HG03558 (cell line): ENCODE measurements at regions not wholly inside any gene's neighbourhood (a gene's known extent, or its start where the extent isn't known, plus 50 kb on each side); places are given as distances from the start of the nearest gene placed in this dataset.

Source experiments
- ATAC-seq: cut with Tn5 transposase; IDR thresholded peaks from one replicate; pipeline ENCODE4 v1.9.1; 2021; ENCODE audit warnings: moderate number of reproducible peaks; ENCODE audit not compliant: unreplicated experiment; ENCODE audit errors: extremely low read depth

DNA sequence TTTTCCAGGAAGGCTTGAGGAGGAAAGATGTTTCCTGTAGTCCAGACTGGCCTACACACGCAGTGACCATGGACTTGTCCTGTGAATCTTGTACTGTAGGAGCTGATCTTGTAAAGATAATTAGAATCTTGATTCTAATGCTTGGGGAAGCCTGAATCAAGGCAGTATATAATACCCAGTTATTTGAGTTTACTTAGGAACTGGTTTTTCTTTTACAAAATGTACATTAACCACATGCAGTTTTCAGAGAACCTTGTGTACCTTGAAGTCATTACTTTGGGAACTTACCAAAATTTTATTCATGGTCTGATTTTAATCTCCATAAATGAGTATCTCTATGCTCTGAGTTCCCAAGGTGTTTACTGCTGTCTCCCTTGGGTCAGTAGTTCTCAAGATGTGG lies 439.9 kb upstream of the AZI2 start:
- no peak for ATAC-seq

DNA sequence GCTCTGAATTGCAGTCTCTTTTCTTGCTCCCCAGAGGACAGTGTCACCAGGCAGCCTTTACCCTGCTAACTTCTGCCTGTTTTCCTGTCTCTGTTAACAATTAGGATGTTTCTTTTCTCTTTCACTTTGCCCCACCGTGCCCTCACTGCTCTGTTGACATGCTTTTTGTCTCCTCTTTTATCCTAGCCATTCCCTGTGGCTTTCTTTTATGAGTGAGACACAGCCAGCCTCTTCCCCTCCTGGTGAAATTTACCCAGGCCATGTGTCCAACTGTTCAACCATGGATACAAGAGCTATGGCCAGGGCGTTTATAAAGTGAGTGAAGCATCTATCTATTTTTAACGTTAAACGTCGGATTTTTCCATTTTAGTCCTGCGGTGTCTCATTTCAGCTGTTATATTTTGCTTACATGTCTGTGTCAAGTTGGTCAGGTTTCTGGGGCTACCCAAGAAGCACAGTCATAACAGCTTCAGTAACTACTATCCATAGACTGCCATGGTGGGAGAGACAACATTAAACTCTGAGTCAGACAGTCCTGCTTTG lies 443.2 kb upstream of the AZI2 start:
- no peak for ATAC-seq

- no peak for ATAC-seq
Measured at GRCh38 chr3:28792604-28793003, 444.0 kb upstream of the AZI2 start.

DNA sequence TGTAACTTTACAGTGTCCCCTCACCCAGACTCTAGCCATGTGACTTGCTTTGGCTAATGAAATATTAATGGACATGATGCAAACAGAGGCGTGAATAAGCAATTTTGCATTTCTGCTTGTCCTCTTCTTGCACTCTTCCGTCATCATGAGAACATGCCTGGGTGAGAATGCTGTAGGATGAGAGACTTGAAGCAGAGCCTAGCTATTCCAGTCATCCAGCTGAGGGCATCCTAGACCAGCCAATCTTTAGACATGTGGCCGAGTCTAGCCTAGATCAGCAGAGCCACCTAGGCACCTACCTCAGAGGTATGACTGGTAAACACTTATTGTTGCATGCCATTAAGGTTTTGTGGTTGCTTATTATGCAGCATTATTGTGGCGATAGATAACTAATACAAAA lies 450.5 kb upstream of the AZI2 start:
- no peak for ATAC-seq

DNA sequence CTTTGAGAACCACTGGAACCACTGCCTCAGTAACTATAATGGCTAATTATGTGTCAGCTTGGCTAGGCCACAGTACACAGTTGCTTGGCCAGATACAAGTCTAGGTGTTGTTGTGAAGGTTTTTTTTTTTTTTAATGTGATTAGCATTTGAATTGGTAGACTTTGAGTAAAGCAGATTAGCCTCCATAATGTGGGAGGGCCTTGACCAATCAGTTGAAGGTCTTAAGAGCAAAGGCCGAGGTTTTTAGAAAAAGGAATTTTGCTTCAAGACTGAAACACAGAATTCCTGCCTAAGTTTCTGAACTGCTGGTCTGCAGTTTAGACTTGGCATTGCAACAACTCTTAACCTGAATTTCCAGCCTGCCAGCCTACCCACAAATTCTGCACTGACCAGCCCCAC lies 451.6 kb upstream of the AZI2 start:
- no peak for ATAC-seq

GRCh38 chr3:28808068-28808467 lies 459.4 kb upstream of the AZI2 start:
- no peak for ATAC-seq

DNA sequence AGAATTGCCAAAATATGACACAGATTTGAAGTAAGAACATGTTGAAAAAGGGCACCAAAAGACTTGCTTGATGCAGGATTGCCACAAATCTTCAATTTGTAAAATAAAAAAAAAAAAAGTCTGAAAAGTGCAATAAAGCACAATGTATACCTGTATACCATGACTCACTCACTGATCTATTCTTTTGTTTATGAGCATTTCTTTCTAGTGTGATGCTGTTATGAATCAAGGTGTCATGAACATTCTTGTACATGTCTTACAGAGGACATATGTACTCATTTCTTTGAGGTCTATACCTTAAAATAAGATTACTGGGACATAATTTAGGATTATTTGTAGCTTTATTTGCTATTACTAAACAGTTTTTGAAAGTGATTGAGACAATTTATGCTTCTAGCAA lies 464.9 kb upstream of the RBMS3 start:
- no peak for ATAC-seq

DNA sequence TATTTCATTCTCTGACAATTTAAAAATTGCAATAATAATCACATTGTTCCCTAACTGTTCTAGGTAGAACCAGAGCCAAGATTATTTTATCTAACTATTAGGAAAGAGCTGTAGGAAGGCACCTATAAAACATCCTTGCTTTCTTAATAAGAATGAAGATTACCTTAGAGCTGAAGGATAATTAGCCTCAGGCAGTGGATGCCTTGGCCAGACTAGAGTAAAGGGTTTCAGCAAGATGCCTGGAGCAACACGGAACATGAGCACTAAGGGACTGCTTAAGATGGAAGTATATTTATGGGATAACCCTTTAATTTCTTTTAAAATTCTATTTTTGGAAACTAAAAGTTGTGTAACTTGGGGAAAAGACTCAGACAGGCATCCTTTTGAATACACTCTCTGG lies 456.6 kb upstream of the RBMS3 start:
- no peak for ATAC-seq

GRCh38 chr3:28826840-28827239 lies 454.0 kb upstream of the RBMS3 start:
- no peak for ATAC-seq

- ATAC-seq = no peak
Measured at GRCh38 chr3:28835249-28835648, 445.6 kb upstream of the RBMS3 start.

GRCh38 chr3:28835751-28836150 lies 445.1 kb upstream of the RBMS3 start:
- no peak for ATAC-seq

DNA sequence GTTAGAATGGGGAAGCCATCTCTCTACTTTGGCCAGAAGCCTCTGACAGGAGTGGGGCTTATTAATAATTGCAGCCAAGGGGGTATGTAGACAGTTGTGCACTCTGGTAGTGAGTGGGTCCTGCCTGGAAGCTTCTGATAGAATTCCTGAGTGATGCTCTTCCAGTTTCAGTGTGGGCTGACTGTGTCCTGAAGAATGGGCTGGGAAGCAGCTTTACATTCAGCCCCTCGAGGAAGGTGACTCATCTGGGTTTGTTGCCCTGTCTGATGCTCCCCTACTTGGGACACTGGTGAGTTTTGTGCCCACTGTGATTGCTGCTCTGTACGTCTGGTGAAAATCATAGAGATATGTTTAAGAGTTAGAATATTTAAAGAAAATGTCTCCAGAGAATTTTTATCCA lies 444.7 kb upstream of the RBMS3 start:
- ATAC-seq = no peak

DNA sequence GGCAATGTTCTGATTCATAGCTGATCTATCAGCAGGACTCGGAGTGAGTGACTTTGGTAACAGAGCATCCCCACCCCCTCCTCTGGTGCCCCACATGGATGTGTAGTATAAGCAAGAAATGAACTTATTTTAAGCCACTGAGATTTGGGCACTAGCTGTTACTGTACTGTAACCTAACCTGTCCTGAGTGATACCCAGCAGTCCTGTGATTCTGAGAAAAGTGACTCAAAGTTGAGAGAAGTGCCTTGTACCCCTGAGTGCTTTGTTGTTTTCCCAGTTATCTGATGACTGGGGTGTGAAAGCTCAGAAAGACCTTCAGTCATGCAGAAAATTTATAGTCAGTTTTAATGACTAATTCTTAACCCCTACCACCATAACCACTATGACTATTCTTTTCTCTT lies 439.9 kb upstream of the RBMS3 start:
- peak; percentile 90 for ATAC-seq

- ATAC-seq = no peak
Measured at GRCh38 chr3:28841441-28841840, 439.4 kb upstream of the RBMS3 start.

DNA sequence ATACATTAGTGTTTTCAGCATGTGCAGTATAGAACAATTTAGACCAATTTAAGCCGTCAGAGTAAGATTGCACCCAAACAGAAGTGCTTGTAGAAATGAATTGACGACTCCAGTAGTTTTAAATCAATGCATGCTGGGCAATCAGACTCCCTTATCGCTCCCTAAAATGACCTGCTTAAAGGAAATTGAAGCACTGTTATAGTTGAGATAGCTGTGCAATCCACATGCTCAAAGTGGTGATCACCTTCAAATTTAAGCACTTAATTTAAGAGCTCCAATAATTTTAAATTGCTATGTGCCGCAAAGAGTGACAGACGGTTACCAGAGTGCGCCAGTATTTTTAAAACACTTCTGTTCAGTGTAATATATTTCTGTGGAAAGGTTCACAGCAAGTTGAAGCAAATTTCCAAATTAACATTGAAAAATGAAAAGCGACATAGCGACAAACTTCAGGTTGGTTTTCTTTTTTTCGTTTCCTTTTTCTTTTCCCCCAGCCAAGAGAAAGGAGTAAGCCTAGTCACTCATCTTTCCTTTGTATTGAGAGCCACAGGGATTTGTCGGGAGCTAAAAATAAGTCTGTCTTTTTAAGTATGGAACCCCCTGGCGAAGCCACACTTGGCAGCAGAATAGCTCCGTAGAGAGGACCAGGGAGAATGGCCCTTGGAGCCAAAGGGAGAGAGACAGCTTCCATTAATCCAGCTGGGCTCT lies 436.4 kb upstream of the RBMS3 start:
- ATAC-seq = no peak

- ATAC-seq = no peak
Measured at GRCh38 chr3:28845006-28845324, 435.9 kb upstream of the RBMS3 start.

GRCh38 chr3:28846971-28847478 lies 433.8 kb upstream of the RBMS3 start:
- no peak for ATAC-seq

- no peak for ATAC-seq
Measured at GRCh38 chr3:28847736-28848135, 433.1 kb upstream of the RBMS3 start.

GRCh38 chr3:28850186-28850585 lies 430.7 kb upstream of the RBMS3 start:
- no peak for ATAC-seq

DNA sequence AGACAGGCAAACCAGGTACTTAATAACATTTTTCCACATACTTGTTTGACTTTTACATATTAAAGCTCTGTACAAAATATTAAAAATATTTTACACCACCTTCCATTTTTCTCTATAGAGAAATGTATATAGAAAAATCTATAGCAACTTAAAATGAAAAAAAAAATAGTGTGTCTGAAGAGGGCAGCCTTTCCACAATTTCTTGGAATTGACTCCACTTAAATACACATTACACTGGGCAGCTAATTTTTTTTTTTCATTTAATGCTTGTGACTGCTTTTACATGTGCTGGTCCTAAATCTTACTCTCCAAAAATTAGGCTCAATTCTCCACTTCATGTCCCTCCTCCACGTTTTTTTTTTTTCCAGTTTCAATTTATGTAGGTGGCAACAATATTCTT lies 427.0 kb upstream of the RBMS3 start:
- ATAC-seq = no peak

DNA sequence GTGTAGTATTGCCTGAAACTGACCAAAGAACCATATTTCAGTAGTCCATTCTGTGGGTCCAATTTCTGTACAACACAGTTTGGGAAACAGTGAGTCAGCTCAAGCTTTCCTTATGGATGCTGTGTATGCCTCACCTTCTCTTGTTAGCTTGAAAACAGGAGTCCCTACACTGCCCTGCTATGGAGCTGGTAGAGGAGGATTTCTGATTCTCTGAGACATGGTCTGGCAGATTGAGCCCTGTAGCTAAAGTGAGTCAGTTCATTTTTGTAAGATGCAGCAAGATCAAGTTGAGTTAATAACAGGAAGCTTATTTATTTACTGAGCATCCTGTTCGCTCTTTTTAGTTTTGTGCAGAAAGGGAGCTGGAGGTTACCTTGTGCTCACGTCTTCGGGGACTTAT lies 424.1 kb upstream of the RBMS3 start:
- ATAC-seq = no peak

- ATAC-seq = no peak
Measured at GRCh38 chr3:28859897-28860296, 421.0 kb upstream of the RBMS3 start.
